Kidney epithelial cell (primary cell): ENCODE measurements at regions not wholly inside any gene's neighbourhood (a gene's known extent, or its start where the extent isn't known, plus 50 kb on each side); places are given as distances from the start of the nearest gene placed in this dataset.

Source experiments
- DNase-seq: peaks from one replicate; pipeline ENCODE4 v3.0.0-alpha.2; 2010; ENCODE audit warnings: low read depth
- H3K27me3 ChIP-seq: 2 replicates; pipeline ENCODE4 v1.6.0; 2011; ENCODE audit warnings: low read length; ENCODE audit not compliant: control insufficient read depth, insufficient read depth
- H3K36me3 ChIP-seq: 2 replicates; pipeline ENCODE4 v1.5.1; 2011; ENCODE audit warnings: low read length; ENCODE audit not compliant: control insufficient read depth, insufficient read depth
- H3K4me3 ChIP-seq: 2 replicates; pipeline ENCODE4 v1.5.1; 2011; ENCODE audit warnings: low read depth, mild to moderate bottlenecking, control low read depth, low read length
- TF ChIP-seq, protein P1 (sequence below): IDR thresholded peaks from 2 replicates; pipeline ENCODE4 v1.5.1; 2011; ENCODE audit warnings: mild to moderate bottlenecking, moderate library complexity, low read length, control low read depth, inconsistent platforms; ENCODE audit not compliant: insufficient read depth, poor library complexity, severe bottlenecking

DNA sequence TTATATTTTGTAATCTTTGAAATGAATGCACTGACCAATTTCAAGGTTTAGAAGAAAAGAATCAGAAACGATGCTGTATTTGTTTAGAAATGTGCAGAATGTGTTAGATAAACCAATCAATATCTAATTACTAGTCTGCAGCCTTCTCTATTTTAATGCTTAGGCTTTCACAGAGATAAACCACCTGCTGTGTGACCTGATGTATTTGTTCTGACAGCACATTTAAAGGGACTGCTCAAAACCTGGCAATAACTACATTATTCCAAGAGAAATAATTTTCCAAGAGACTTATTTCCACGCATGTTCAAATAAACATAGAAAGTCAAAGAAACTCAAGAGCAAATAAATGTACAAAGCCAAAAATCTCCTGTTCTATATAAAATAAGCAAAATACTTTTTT is 641.6 kb upstream of the PCDH20 start:
- Histone ChIP-seq H3K4me3 (no peak overlapping the region), H3K27me3 (no peaks in the 10 kb centered on the region), H3K36me3 (no peaks in the 10 kb centered on the region)
- DNase-seq = no peak
- TF ChIP-seq, protein P1, sequence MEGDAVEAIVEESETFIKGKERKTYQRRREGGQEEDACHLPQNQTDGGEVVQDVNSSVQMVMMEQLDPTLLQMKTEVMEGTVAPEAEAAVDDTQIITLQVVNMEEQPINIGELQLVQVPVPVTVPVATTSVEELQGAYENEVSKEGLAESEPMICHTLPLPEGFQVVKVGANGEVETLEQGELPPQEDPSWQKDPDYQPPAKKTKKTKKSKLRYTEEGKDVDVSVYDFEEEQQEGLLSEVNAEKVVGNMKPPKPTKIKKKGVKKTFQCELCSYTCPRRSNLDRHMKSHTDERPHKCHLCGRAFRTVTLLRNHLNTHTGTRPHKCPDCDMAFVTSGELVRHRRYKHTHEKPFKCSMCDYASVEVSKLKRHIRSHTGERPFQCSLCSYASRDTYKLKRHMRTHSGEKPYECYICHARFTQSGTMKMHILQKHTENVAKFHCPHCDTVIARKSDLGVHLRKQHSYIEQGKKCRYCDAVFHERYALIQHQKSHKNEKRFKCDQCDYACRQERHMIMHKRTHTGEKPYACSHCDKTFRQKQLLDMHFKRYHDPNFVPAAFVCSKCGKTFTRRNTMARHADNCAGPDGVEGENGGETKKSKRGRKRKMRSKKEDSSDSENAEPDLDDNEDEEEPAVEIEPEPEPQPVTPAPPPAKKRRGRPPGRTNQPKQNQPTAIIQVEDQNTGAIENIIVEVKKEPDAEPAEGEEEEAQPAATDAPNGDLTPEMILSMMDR = no peak

DNA sequence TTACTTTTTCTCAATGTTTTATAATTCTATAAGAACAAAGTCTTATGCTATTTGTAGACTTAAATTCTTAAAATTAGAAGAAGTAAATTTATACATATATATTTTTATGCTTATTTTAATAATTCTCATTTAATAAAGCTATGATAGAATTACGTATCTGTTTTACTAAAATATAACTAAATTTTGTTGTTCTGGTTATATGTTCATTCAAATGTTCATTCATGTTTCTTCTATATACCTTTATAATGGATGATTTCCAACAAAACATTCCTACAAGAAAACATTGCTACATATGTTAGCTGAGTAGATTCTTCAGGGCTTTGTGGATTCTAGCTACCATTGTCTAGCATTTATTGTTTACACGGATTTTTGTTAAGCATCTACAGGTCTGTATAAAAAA is 634.3 kb upstream of the PCDH20 start:
- Histone ChIP-seq H3K4me3 (no peak overlapping the region), H3K27me3 (no peaks in the 10 kb centered on the region), H3K36me3 (no peaks in the 10 kb centered on the region)
- TF ChIP-seq, protein P1 = no peak
- DNase-seq = no peak

DNA sequence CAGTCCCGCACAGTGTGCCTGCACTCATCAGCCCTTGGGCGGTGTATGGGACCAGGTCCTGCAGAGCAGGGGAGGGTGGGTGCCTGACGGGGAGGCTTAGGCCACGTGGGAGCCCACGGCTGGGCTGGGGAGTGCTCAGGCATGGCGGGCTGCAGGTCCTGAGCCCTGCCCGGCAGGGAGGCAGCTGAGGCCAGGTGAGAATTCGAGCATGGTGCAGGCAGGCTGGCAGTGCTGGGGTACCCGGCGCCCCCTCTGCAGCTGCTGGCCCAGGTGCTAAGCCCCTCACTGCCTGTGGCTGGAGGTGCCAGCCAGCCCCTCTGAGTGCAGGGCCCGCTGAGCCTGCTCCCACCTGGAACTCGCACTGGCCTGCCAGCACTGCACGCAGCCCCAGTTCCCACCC is 630.9 kb upstream of the PCDH20 start:
- no peak for DNase-seq
- no peaks in the 10 kb centered on the region for H3K36me3 ChIP-seq
- H3K4me3 ChIP-seq = no peak overlapping the region
- no peaks in the 10 kb centered on the region for H3K27me3 ChIP-seq
- TF ChIP-seq, protein P1 = no peak

- H3K36me3 ChIP-seq = no peaks in the 10 kb centered on the region
- no peak overlapping the region for H3K4me3 ChIP-seq
- no peaks in the 10 kb centered on the region for H3K27me3 ChIP-seq
- DNase-seq = no peak
- TF ChIP-seq, protein P1 = no peak
Observed at GRCh38 chr13:62043600-62043999, 628.0 kb upstream of the PCDH20 start.

GRCh38 chr13:62040806-62041205 is 625.2 kb upstream of the PCDH20 start:
- Histone ChIP-seq H3K36me3 (no peaks in the 10 kb centered on the region), H3K27me3 (no peaks in the 10 kb centered on the region), H3K4me3 (no peak overlapping the region)
- TF ChIP-seq, protein P1 = no peak
- no peak for DNase-seq

- Histone ChIP-seq H3K36me3 (no peaks in the 10 kb centered on the region), H3K4me3 (no peak overlapping the region), H3K27me3 (no peaks in the 10 kb centered on the region)
- DNase-seq = no peak
- TF ChIP-seq, protein P1 = no peak
Observed at GRCh38 chr13:62040078-62040477, 624.4 kb upstream of the PCDH20 start.
